ENCODE measurements at regions not wholly inside any gene's neighbourhood (a gene's known extent, or its start where the extent isn't known, plus 50 kb on each side); places are given as distances from the start of the nearest gene placed in this dataset.

DNA sequence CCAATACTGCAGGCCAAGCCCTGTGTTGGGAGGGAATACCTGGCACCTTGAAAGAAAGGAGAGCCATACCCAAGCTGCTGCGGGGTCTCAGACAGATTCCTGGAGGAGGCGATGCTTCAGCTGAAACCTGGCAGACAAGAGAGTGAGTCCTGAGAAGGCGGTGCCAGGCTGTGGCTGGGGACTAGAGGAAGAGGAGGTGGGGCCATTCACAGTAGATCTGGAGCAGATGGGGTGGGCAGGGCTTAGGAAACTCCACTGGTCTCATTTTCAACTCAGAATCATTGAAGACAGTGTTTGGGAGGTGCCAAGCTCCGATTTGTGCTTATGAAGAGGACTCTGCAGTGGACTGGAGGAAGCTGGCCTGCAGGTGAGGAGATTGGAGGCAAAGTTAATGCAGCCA, 236.3 kb upstream of the MKI67 start:
- TF ChIP-seq, protein P1, sequence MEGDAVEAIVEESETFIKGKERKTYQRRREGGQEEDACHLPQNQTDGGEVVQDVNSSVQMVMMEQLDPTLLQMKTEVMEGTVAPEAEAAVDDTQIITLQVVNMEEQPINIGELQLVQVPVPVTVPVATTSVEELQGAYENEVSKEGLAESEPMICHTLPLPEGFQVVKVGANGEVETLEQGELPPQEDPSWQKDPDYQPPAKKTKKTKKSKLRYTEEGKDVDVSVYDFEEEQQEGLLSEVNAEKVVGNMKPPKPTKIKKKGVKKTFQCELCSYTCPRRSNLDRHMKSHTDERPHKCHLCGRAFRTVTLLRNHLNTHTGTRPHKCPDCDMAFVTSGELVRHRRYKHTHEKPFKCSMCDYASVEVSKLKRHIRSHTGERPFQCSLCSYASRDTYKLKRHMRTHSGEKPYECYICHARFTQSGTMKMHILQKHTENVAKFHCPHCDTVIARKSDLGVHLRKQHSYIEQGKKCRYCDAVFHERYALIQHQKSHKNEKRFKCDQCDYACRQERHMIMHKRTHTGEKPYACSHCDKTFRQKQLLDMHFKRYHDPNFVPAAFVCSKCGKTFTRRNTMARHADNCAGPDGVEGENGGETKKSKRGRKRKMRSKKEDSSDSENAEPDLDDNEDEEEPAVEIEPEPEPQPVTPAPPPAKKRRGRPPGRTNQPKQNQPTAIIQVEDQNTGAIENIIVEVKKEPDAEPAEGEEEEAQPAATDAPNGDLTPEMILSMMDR (IDR thresholded peaks at IDR 0.05; ENCODE audit: poor library complexity), result no peak
- no peak for TF ChIP-seq EZH2 (IDR thresholded peaks at IDR 0.05; ENCODE audit: borderline replicate concordance)
